Natural killer cell (primary cell): ENCODE measurements at regions not wholly inside any gene's neighbourhood (a gene's known extent, or its start where the extent isn't known, plus 50 kb on each side); places are given as distances from the start of the nearest gene placed in this dataset.

ENCODE experiments used
- ATAC-seq, 3 donors: fragments of 150-1000 bp in 2 of 3; fragments of 200-7000 bp in 1 of 3; cut with Tn5 transposase; 1 replicate in 1 of 3; 2 replicates in 2 of 3; pipeline ENCODE4 v1.10.0; 2021; ENCODE audit warnings: mild to moderate bottlenecking in 2 of 3, moderate library complexity in 2 of 3
- DNase-seq, 2 donors: peaks; one replicate each; pipeline versions ENCODE4 v3.0.0 to v3.0.0-alpha.2; 2013 to 2021; ENCODE audit warnings: mixed read lengths in 1 of 2
- H3K27ac ChIP-seq: one replicate; pipeline ENCODE4 v1.5.1; 2013; ENCODE audit warnings: mild to moderate bottlenecking, low read length
- H3K27me3 ChIP-seq: one replicate; pipeline ENCODE4 v1.6.1; 2013; ENCODE audit warnings: low read length; ENCODE audit not compliant: control insufficient read depth, insufficient read depth
- H3K36me3 ChIP-seq: one replicate; pipeline ENCODE4 v1.6.1; 2013; ENCODE audit warnings: low read length; ENCODE audit not compliant: control insufficient read depth, insufficient read depth
- H3K4me1 ChIP-seq: one replicate; pipeline ENCODE4 v1.6.1; 2013; ENCODE audit warnings: low read length; ENCODE audit not compliant: control insufficient read depth, insufficient read depth
- H3K4me3 ChIP-seq: one replicate; pipeline ENCODE4 v1.5.1; 2013; ENCODE audit warnings: low read length
- H3K9me3 ChIP-seq: one replicate; pipeline ENCODE4 v1.6.1; 2013; ENCODE audit warnings: low read length; ENCODE audit not compliant: control insufficient read depth, insufficient read depth
- H3K27ac Mint-ChIP-seq, 2 donors: one replicate each; pipeline ENCODE4 v1.8.0; 2022; ENCODE audit warnings: mild to moderate bottlenecking in 2 of 2, mixed read lengths in 2 of 2, moderate library complexity in 1 of 2
- H3K27me3 Mint-ChIP-seq, 2 donors: one replicate each; pipeline ENCODE4 v1.8.0; 2022; ENCODE audit warnings: low read depth in 2 of 2, mixed read lengths in 2 of 2
- H3K36me3 Mint-ChIP-seq: one replicate; pipeline ENCODE4 v1.8.0; 2022; ENCODE audit warnings: mixed read lengths
- H3K4me1 Mint-ChIP-seq, 2 donors: one replicate each; pipeline ENCODE4 v1.8.0; 2022; ENCODE audit warnings: mixed read lengths in 2 of 2
- H3K4me3 Mint-ChIP-seq: one replicate; pipeline ENCODE4 v1.8.0; 2022; ENCODE audit warnings: mild to moderate bottlenecking, moderate library complexity, mixed read lengths
- H3K9me3 Mint-ChIP-seq, 2 donors: one replicate each; pipeline ENCODE4 v1.8.0; 2022; ENCODE audit warnings: mixed read lengths in 2 of 2
- WGBS: methylation state at CpG from one replicate; pipeline ENCODE4 v1.1.7; 2013; ENCODE audit warnings: missing lambda C conversion rate; ENCODE audit not compliant: insufficient coverage; 5-methylcytosine and 5-hydroxymethylcytosine counted together
- intact Hi-C: fragments of 100-400 bp; cut with micrococcal nuclease; formaldehyde crosslinking; loops from one replicate; pipeline ENCODE4 v1.14.2; 2022
- TF ChIP-seq, protein P1 (sequence below): fragments of 200-600 bp; IDR thresholded peaks from one replicate; pipeline ENCODE4 v1.8.0; 2022; ENCODE audit warnings: antibody characterized with exemption

DNA sequence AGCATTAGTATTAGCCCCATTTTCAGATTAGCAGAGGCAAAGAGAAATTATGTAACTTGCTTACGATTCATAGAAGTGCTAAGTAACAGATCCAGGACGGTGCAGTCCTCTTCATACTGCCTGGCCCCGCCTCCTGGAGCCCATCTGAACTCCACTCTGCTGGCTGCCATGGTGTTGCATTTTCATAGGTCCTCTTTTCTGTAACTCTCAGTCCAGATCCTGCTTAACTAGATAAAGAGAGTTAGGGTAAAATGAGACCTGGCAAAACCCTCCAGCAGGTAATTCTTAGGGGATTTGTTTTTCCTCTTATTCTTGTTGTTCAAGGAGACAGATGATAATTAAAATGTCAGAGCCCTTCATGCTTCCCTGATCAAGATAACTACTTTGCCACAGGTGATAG, 135.1 kb upstream of the EFNA5 start:
- Histone ChIP-seq H3K27ac (no peak overlapping the region), H3K9me3 (no peaks in the 10 kb centered on the region), H3K4me1 (no peaks in the 10 kb centered on the region), H3K27me3 (no peaks in the 10 kb centered on the region), H3K4me3 (no peak overlapping the region), H3K36me3 (no peaks in the 10 kb centered on the region)
- DNase-seq, result no peak
- Mint-ChIP-seq H3K4me1 (no peaks in the 10 kb centered on the region), H3K27me3 (no peaks in the 10 kb centered on the region), H3K4me3 (no peak overlapping the region), H3K9me3 (no peaks in the 10 kb centered on the region), H3K36me3 (no peaks in the 10 kb centered on the region), H3K27ac (no peak overlapping the region)
- intact Hi-C loops, result no loop called here
- no peak for ATAC-seq
- TF ChIP-seq, protein P1, sequence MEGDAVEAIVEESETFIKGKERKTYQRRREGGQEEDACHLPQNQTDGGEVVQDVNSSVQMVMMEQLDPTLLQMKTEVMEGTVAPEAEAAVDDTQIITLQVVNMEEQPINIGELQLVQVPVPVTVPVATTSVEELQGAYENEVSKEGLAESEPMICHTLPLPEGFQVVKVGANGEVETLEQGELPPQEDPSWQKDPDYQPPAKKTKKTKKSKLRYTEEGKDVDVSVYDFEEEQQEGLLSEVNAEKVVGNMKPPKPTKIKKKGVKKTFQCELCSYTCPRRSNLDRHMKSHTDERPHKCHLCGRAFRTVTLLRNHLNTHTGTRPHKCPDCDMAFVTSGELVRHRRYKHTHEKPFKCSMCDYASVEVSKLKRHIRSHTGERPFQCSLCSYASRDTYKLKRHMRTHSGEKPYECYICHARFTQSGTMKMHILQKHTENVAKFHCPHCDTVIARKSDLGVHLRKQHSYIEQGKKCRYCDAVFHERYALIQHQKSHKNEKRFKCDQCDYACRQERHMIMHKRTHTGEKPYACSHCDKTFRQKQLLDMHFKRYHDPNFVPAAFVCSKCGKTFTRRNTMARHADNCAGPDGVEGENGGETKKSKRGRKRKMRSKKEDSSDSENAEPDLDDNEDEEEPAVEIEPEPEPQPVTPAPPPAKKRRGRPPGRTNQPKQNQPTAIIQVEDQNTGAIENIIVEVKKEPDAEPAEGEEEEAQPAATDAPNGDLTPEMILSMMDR, result no peak
- WGBS, result 86% methylated on average over 3 of the region's 3 CpGs

DNA sequence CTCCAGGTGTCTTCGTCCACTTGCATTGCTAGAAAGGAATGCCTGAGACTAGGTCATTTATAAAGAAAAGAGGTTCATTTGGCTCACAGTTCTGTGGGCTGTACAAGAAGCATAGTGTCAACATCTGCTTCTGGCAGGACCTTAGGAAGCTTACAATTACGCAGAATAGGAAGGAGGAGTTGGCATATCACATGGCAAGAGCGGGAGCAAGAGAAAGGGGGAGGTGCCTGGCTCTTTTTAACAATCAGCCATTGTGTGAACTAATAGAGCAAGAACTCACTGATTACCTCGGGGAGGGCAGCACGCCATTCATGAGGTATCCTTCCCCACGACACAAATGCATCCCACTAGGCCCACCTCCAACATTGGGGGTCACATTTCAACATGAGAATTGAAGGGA, 134.4 kb upstream of the EFNA5 start:
- H3K4me1 Mint-ChIP-seq, result no peaks in the 10 kb centered on the region
- H3K27ac ChIP-seq, result no peak overlapping the region
- no peak overlapping the region for H3K27ac Mint-ChIP-seq
- H3K4me3 ChIP-seq, result no peak overlapping the region
- DNase-seq, result no peak
- intact Hi-C loops, result no loop called here
- no peak overlapping the region for H3K4me3 Mint-ChIP-seq
- 84% methylated on average over 5 of the region's 6 CpGs for WGBS
- no peaks in the 10 kb centered on the region for H3K27me3 Mint-ChIP-seq
- no peaks in the 10 kb centered on the region for H3K36me3 ChIP-seq
- no peaks in the 10 kb centered on the region for H3K27me3 ChIP-seq
- H3K9me3 Mint-ChIP-seq, result no peaks in the 10 kb centered on the region
- TF ChIP-seq, protein P1, result no peak
- no peaks in the 10 kb centered on the region for H3K9me3 ChIP-seq
- no peaks in the 10 kb centered on the region for H3K36me3 Mint-ChIP-seq
- no peak for ATAC-seq
- H3K4me1 ChIP-seq, result no peaks in the 10 kb centered on the region

DNA sequence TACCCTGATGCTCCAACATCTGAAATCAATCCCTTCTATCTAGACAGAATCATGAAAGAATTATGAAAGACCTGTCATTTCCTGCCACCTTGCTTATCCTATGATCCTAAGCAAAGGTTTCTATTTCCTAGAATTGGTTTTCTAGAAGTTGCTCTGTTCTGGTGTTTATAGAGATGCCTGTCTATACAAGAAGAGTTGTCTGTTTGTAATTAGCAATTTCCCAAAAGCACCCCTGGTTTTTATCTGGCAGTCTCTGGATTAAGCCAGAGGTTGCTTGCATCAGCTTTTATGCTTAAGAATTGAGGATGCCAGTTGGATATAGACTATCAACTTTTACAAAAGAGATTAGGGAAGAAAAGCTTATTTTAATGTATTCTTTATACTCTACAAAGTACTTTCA, 133.0 kb upstream of the EFNA5 start:
- Mint-ChIP-seq H3K4me1 (no peaks in the 10 kb centered on the region), H3K4me3 (no peak overlapping the region), H3K9me3 (no peaks in the 10 kb centered on the region), H3K27me3 (no peaks in the 10 kb centered on the region), H3K27ac (no peak overlapping the region), H3K36me3 (no peaks in the 10 kb centered on the region)
- TF ChIP-seq, protein P1, result no peak
- Histone ChIP-seq H3K4me1 (no peaks in the 10 kb centered on the region), H3K4me3 (no peak overlapping the region), H3K27me3 (no peaks in the 10 kb centered on the region), H3K9me3 (no peaks in the 10 kb centered on the region), H3K27ac (no peak overlapping the region), H3K36me3 (no peaks in the 10 kb centered on the region)
- intact Hi-C loops, result no loop called here
- DNase-seq (no peak), ATAC-seq (no peak)

DNA sequence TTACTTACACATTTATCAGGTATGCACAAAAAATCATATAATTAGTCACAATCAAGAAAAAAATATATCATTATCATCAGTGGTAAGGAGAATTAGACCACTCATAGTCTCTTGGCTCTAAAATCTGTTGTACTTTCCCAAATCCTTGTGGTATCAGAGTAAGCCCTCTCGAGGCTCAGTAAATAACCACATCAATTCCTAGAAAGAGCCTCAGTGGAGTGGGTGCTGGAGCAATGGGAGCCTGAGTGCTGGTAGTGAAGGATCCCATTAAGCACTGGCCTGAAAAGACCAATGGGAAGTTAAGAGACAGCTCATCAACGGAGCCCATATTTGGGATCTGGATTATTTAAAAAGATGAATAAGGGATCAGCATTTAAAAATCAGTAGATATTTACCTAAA, 130.3 kb upstream of the EFNA5 start:
- H3K9me3 ChIP-seq, result no peaks in the 10 kb centered on the region
- DNase-seq, result no peak
- intact Hi-C loops, result no loop called here
- no peaks in the 10 kb centered on the region for H3K27me3 ChIP-seq
- no peaks in the 10 kb centered on the region for H3K36me3 Mint-ChIP-seq
- H3K4me1 ChIP-seq, result no peaks in the 10 kb centered on the region
- no peak overlapping the region for H3K4me3 Mint-ChIP-seq
- TF ChIP-seq, protein P1, result no peak
- no peaks in the 10 kb centered on the region for H3K27me3 Mint-ChIP-seq
- ATAC-seq, result no peak
- H3K27ac ChIP-seq, result no peak overlapping the region
- no peaks in the 10 kb centered on the region for H3K9me3 Mint-ChIP-seq
- no peak overlapping the region for H3K4me3 ChIP-seq
- H3K4me1 Mint-ChIP-seq, result no peaks in the 10 kb centered on the region
- H3K27ac Mint-ChIP-seq, result no peak overlapping the region
- WGBS, result 100% methylated on average over 1 of the region's 2 CpGs
- H3K36me3 ChIP-seq, result no peaks in the 10 kb centered on the region
